Astrocyte (in vitro differentiated cells and primary cell): ENCODE measurements at regions not wholly inside any gene's neighbourhood (a gene's known extent, or its start where the extent isn't known, plus 50 kb on each side); places are given as distances from the start of the nearest gene placed in this dataset.

Source experiments
- DNase-seq: peaks from one replicate; pipeline ENCODE4 v3.0.0-alpha.2; 2010; ENCODE audit warnings: low read depth
- FAIRE-seq: peaks from 2 replicates; lab custom pipeline; 2011; peaks lifted over from hg19 to GRCh38; lab: Jason Lieb, UNC
- H2AFZ ChIP-seq: 2 replicates; pipeline ENCODE4 v1.6.0; 2012; ENCODE audit warnings: low read depth, low read length, inconsistent platforms
- H3K27ac ChIP-seq: 2 replicates; pipeline ENCODE4 v1.5.1; 2011; ENCODE audit warnings: low read depth, low read length, inconsistent platforms
- H3K27me3 ChIP-seq: 2 replicates; pipeline ENCODE4 v1.6.0; 2011; ENCODE audit warnings: low read length, inconsistent platforms; ENCODE audit not compliant: insufficient read depth
- H3K36me3 ChIP-seq: 2 replicates; pipeline ENCODE4 v1.5.1; 2011; ENCODE audit warnings: low read length, inconsistent platforms; ENCODE audit not compliant: insufficient read depth
- H3K4me1 ChIP-seq: 2 replicates; pipeline ENCODE4 v1.5.1; 2011; ENCODE audit warnings: low read length, inconsistent platforms; ENCODE audit not compliant: insufficient read depth
- H3K4me2 ChIP-seq: 2 replicates; pipeline ENCODE4 v1.6.0; 2012; ENCODE audit warnings: low read length, inconsistent platforms
- H3K4me3 ChIP-seq: 2 replicates; pipeline ENCODE4 v1.5.1; 2011; ENCODE audit warnings: low read depth, mild to moderate bottlenecking, low read length, inconsistent platforms; ENCODE audit not compliant: insufficient read depth
- H3K79me2 ChIP-seq: 2 replicates; pipeline ENCODE4 v1.6.0; 2012; ENCODE audit warnings: mild to moderate bottlenecking, low read length, inconsistent platforms; ENCODE audit not compliant: insufficient read depth
- H3K9ac ChIP-seq: 2 replicates; pipeline ENCODE4 v1.6.0; 2012; ENCODE audit warnings: mild to moderate bottlenecking, low read length, inconsistent platforms
- H3K9me3 ChIP-seq: 2 replicates; pipeline ENCODE4 v1.5.1; 2012; ENCODE audit warnings: low read depth, mild to moderate bottlenecking, low read length, inconsistent platforms; ENCODE audit not compliant: insufficient read depth
- H4K20me1 ChIP-seq: 2 replicates; pipeline ENCODE4 v1.6.0; 2012; ENCODE audit warnings: low read length, inconsistent platforms; ENCODE audit not compliant: insufficient read depth
- H3K27ac Mint-ChIP-seq: one replicate; pipeline ENCODE4 v1.8.0; 2021; ENCODE audit warnings: mild to moderate bottlenecking, mixed read lengths; ENCODE audit not compliant: unreplicated experiment
- H3K27me3 Mint-ChIP-seq: one replicate; pipeline ENCODE4 v1.8.0; 2021; ENCODE audit warnings: low read depth, mixed read lengths; ENCODE audit not compliant: unreplicated experiment
- H3K36me3 Mint-ChIP-seq: one replicate; pipeline ENCODE4 v1.8.0; 2021; ENCODE audit warnings: low read depth, mixed read lengths; ENCODE audit not compliant: unreplicated experiment
- H3K4me1 Mint-ChIP-seq: one replicate; pipeline ENCODE4 v1.8.0; 2021; ENCODE audit warnings: low read depth, mixed read lengths; ENCODE audit not compliant: unreplicated experiment
- H3K4me3 Mint-ChIP-seq: one replicate; pipeline ENCODE4 v1.8.0; 2021; ENCODE audit warnings: mild to moderate bottlenecking, moderate library complexity, mixed read lengths; ENCODE audit not compliant: unreplicated experiment
- H3K9me3 Mint-ChIP-seq: one replicate; pipeline ENCODE4 v1.8.0; 2021; ENCODE audit warnings: mild to moderate bottlenecking, mixed read lengths; ENCODE audit not compliant: unreplicated experiment
- CTCF ChIP-seq: IDR thresholded peaks from 2 replicates; pipeline ENCODE4 v1.5.1; 2011; ENCODE audit warnings: low read depth, mild to moderate bottlenecking, inconsistent platforms, low read length, moderate library complexity; ENCODE audit not compliant: insufficient read depth
- EZH2 ChIP-seq: IDR thresholded peaks from 2 replicates; pipeline ENCODE4 v1.6.1; 2012; ENCODE audit warnings: mild to moderate bottlenecking, low read length, inconsistent platforms; ENCODE audit not compliant: insufficient read depth

- Mint-ChIP-seq H3K27ac (no peak overlapping the region), H3K4me3 (no peak overlapping the region), H3K9me3 (peaks cover 1% of the 10 kb centered on the region), H3K36me3 (no peaks in the 10 kb centered on the region), H3K4me1 (no peaks in the 10 kb centered on the region), H3K27me3 (no peaks in the 10 kb centered on the region)
- Histone ChIP-seq H3K4me3 (no peak overlapping the region), H3K4me2 (no peak overlapping the region), H3K9me3 (no peaks in the 10 kb centered on the region), H3K4me1 (no peaks in the 10 kb centered on the region), H3K27ac (no peak overlapping the region), H3K27me3 (no peaks in the 10 kb centered on the region), H3K36me3 (no peaks in the 10 kb centered on the region), H3K79me2 (no peaks in the 10 kb centered on the region), H3K9ac (no peak overlapping the region), H2AFZ (no peak overlapping the region), H4K20me1 (no peaks in the 10 kb centered on the region)
- FAIRE-seq = no peak
- TF ChIP-seq CTCF = no peak
- no peak for TF ChIP-seq EZH2
- DNase-seq = no peak
Observed at GRCh38 chr2:66940080-66940479, 457.1 kb upstream of the ETAA1 start.

GRCh38 chr2:66948234-66948633, 448.9 kb upstream of the ETAA1 start:
- no peak for FAIRE-seq

More at GRCh38 chr2:66948234-66948633, 448.9 kb upstream of the ETAA1 start:
- TF ChIP-seq EZH2 (no peak), CTCF (no peak)
- Mint-ChIP-seq H3K4me3 (no peak overlapping the region), H3K27me3 (peaks cover 2% of the 10 kb centered on the region), H3K36me3 (no peaks in the 10 kb centered on the region), H3K9me3 (no peaks in the 10 kb centered on the region), H3K27ac (no peak overlapping the region), H3K4me1 (no peaks in the 10 kb centered on the region)
- Histone ChIP-seq H3K9me3 (no peaks in the 10 kb centered on the region), H3K4me1 (no peaks in the 10 kb centered on the region), H3K36me3 (no peaks in the 10 kb centered on the region), H3K4me2 (no peak overlapping the region), H4K20me1 (no peaks in the 10 kb centered on the region), H3K79me2 (no peaks in the 10 kb centered on the region), H3K27me3 (peaks cover 2% of the 10 kb centered on the region), H3K9ac (no peak overlapping the region), H2AFZ (no peak overlapping the region), H3K4me3 (no peak overlapping the region), H3K27ac (no peak overlapping the region)
- DNase-seq = no peak
